ENCODE measurements at regions not wholly inside any gene's neighbourhood (a gene's known extent, or its start where the extent isn't known, plus 50 kb on each side); places are given as distances from the start of the nearest gene placed in this dataset.

DNA sequence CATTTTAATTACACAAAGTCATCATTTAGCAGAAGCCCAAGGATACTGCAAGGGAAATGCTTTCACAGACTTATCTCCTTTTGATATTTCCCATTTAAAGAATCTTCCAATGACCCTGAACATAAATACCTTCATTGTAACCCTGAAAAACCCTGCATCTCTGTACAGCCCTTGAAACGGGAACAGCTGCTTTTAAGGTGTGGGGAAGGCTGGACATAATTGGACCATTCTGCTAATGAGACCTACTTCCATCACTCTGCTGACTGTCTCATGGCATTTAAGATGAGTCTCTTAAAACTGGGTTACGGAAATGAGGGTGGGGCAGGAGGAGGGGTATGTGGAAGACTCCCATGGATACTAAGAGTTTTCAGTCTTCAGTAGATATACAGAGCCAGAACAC is 485.8 kb downstream of the BRINP1 start:
- no peaks in the 10 kb centered on the region for H3K27me3 ChIP-seq (ENCODE audit: insufficient read depth, low read depth)

DNA sequence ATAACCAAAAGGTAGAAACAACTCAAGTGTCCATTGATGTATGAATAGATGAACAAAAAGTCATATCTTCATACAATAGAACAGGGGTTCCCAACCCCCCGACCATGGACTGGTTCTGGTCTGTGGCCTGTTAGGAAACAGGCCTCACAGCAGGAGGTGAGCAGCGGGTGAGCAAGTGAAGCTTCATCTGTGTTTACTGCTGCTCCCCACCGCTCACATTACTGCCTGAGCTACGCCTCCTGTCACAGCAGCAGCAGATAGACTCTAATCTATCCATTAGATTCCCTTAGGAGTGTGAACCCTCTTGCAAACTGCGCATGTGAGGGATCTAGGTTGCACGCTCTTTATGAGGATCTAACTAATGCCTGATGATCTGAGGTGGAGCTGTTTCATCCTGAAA is 478.0 kb downstream of the BRINP1 start:
- TF ChIP-seq, protein P1, sequence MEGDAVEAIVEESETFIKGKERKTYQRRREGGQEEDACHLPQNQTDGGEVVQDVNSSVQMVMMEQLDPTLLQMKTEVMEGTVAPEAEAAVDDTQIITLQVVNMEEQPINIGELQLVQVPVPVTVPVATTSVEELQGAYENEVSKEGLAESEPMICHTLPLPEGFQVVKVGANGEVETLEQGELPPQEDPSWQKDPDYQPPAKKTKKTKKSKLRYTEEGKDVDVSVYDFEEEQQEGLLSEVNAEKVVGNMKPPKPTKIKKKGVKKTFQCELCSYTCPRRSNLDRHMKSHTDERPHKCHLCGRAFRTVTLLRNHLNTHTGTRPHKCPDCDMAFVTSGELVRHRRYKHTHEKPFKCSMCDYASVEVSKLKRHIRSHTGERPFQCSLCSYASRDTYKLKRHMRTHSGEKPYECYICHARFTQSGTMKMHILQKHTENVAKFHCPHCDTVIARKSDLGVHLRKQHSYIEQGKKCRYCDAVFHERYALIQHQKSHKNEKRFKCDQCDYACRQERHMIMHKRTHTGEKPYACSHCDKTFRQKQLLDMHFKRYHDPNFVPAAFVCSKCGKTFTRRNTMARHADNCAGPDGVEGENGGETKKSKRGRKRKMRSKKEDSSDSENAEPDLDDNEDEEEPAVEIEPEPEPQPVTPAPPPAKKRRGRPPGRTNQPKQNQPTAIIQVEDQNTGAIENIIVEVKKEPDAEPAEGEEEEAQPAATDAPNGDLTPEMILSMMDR (conservative IDR thresholded peaks at IDR 0.05) = no peak
- TF ChIP-seq EZH2 (IDR thresholded peaks at IDR 0.05; ENCODE audit: low read depth) = no peak

More for the DNA sequence above, 485.8 kb downstream of the BRINP1 start:
- DNase-seq = no peak
- POLR2A ChIA-PET (ENCODE audit: unreplicated experiment) = no interaction called here
- H3K4me3 ChIP-seq = no peak overlapping the region
- no peak overlapping the region for H2AFZ ChIP-seq
- no peaks in the 10 kb centered on the region for H3K79me2 ChIP-seq (ENCODE audit: low read depth)
- no TSS peak for BruUV-seq (replicated peaks)
- TF ChIP-seq, protein P1 (conservative IDR thresholded peaks at IDR 0.05) = no peak
- no peaks in the 10 kb centered on the region for H3F3A ChIP-seq (ENCODE audit: insufficient read depth, low read depth)
- no peaks in the 10 kb centered on the region for H3K9me3 ChIP-seq (ENCODE audit: insufficient read depth, low read depth)
- no peaks in the 10 kb centered on the region for H3K9me2 ChIP-seq (ENCODE audit: insufficient read depth)
- H3K27ac ChIP-seq = no peak overlapping the region
- H3K36me3 ChIP-seq (ENCODE audit: low read depth) = no peaks in the 10 kb centered on the region
- no peaks in the 10 kb centered on the region for H3K4me1 ChIP-seq (replicated peaks; ENCODE audit: insufficient read depth)
- H3K4me2 ChIP-seq = no peak overlapping the region
- CTCF ChIA-PET = no interaction called here
- intact Hi-C loops (cut with micrococcal nuclease; ENCODE audit: unreplicated experiment) = no loop called here
- H4K20me1 ChIP-seq (ENCODE audit: insufficient read depth) = no peaks in the 10 kb centered on the region

DNA sequence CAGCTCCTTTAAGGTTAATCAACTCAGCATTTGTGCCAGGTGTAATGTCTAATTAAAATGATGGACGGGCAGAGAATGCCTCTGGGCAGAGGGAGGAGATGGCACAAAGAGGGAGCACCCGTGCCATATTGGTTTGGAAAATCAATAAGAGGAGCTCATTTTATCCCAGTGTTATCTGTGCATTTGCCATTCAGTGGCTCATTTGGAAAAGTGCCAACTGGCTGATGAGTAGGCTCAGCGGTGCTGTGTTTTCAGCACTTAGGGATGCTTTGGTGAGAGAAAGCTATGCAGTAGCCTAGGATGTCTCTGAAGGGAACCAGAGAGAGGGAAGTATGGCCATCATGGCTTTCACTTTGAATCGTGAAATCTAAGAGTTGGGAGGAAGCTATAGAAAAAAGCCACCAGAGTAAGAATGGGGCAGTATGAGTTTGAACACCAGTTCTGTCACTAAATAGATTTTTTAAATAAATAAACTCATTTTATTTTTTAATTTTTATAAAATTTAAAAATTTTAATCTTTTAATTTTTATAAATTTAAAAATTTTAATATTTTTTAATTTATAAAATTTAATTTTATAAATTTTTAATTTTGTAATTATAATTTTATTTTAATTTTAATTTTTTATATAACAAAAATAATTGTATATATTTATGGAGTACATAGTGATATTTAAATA is 472.8 kb downstream of the BRINP1 start:
- Histone ChIP-seq H3K79me2 (ENCODE audit: low read depth) (no peaks in the 10 kb centered on the region), H3K9me3 (ENCODE audit: insufficient read depth, low read depth) (no peaks in the 10 kb centered on the region), H3F3A (ENCODE audit: insufficient read depth, low read depth) (no peaks in the 10 kb centered on the region), H3K4me1 (replicated peaks; ENCODE audit: insufficient read depth) (no peaks in the 10 kb centered on the region), H4K20me1 (ENCODE audit: insufficient read depth) (no peaks in the 10 kb centered on the region), H3K4me3 (no peak overlapping the region), H2AFZ (no peak overlapping the region), H3K36me3 (ENCODE audit: low read depth) (no peaks in the 10 kb centered on the region), H3K27ac (no peak overlapping the region), H3K27me3 (ENCODE audit: insufficient read depth, low read depth) (no peaks in the 10 kb centered on the region), H3K4me2 (no peak overlapping the region), H3K9me2 (ENCODE audit: insufficient read depth) (no peaks in the 10 kb centered on the region)
- no peak for DNase-seq
- CTCF ChIA-PET = no interaction called here
- intact Hi-C loops (cut with micrococcal nuclease; ENCODE audit: unreplicated experiment) = no loop called here
- no TSS peak for BruUV-seq (replicated peaks)
- POLR2A ChIA-PET (ENCODE audit: unreplicated experiment) = no interaction called here
- TF ChIP-seq EZH2 (IDR thresholded peaks at IDR 0.05; ENCODE audit: low read depth) = no peak
- TF ChIP-seq, protein P1 (conservative IDR thresholded peaks at IDR 0.05) = no peak

More for the DNA sequence above, 478.0 kb downstream of the BRINP1 start:
- no peaks in the 10 kb centered on the region for H3K36me3 ChIP-seq (ENCODE audit: low read depth)
- no peaks in the 10 kb centered on the region for H3K4me1 ChIP-seq (replicated peaks; ENCODE audit: insufficient read depth)
- no peak for DNase-seq
- H3K27ac ChIP-seq = no peak overlapping the region
- H3K4me2 ChIP-seq = no peak overlapping the region
- no peaks in the 10 kb centered on the region for H3K27me3 ChIP-seq (ENCODE audit: insufficient read depth, low read depth)
- CTCF ChIA-PET = no interaction called here
- H3F3A ChIP-seq (ENCODE audit: insufficient read depth, low read depth) = no peaks in the 10 kb centered on the region
- POLR2A ChIA-PET (ENCODE audit: unreplicated experiment) = no interaction called here
- no TSS peak for BruUV-seq (replicated peaks)
- no peaks in the 10 kb centered on the region for H4K20me1 ChIP-seq (ENCODE audit: insufficient read depth)
- H3K9me2 ChIP-seq (ENCODE audit: insufficient read depth) = no peaks in the 10 kb centered on the region; the same call in 1 of the 2 replicates
- no peaks in the 10 kb centered on the region for H3K9me3 ChIP-seq (ENCODE audit: insufficient read depth, low read depth)
- no peak overlapping the region for H3K4me3 ChIP-seq
- no peak overlapping the region for H2AFZ ChIP-seq
- intact Hi-C loops (cut with micrococcal nuclease; ENCODE audit: unreplicated experiment) = no loop called here
- H3K79me2 ChIP-seq (ENCODE audit: low read depth) = no peaks in the 10 kb centered on the region
